CD14-positive monocyte (primary cell): ENCODE measurements at regions not wholly inside any gene's neighbourhood (a gene's known extent, or its start where the extent isn't known, plus 50 kb on each side); places are given as distances from the start of the nearest gene placed in this dataset.

ENCODE experiments used
- DNase-seq, 3 donors: peaks; one replicate each; pipeline ENCODE4 v3.0.0-alpha.2; 2011 to 2022
- H2AFZ ChIP-seq: 2 replicates; pipeline ENCODE4 v1.6.0; 2012; ENCODE audit warnings: mild to moderate bottlenecking, low read depth, low read length, inconsistent platforms; ENCODE audit not compliant: insufficient read depth, poor library complexity, severe bottlenecking
- H3K27ac ChIP-seq, 2 donors: 1 replicate in 1 of 2; 2 replicates in 1 of 2; pipeline ENCODE4 v1.5.1; 2012 to 2013; ENCODE audit warnings: low read length in 2 of 2, control low read depth in 1 of 2, inconsistent platforms in 1 of 2, low read depth in 1 of 2, mild to moderate bottlenecking in 1 of 2
- H3K27me3 ChIP-seq, 2 donors: one replicate each; pipeline versions ENCODE4 v1.6.0 to v1.6.1; 2011 to 2013; ENCODE audit warnings: low read length in 2 of 2; ENCODE audit not compliant: control insufficient read depth in 2 of 2, insufficient read depth in 2 of 2
- H3K36me3 ChIP-seq, 2 donors: replicated peaks in 1 of 2; 1 replicate in 1 of 2; 2 replicates in 1 of 2; pipeline versions ENCODE4 v1.5.1 to v1.6.1; 2012 to 2013; ENCODE audit warnings: low read length in 2 of 2, control low read depth in 1 of 2, inconsistent platforms in 1 of 2, mild to moderate bottlenecking in 1 of 2; ENCODE audit not compliant: insufficient read depth in 2 of 2, control insufficient read depth in 1 of 2
- H3K4me1 ChIP-seq, 2 donors: 1 replicate in 1 of 2; 2 replicates in 1 of 2; pipeline versions ENCODE4 v1.5.1 to v1.6.1; 2012 to 2013; ENCODE audit warnings: low read length in 2 of 2, control low read depth in 1 of 2, inconsistent platforms in 1 of 2, mild to moderate bottlenecking in 1 of 2, moderate library complexity in 1 of 2; ENCODE audit not compliant: insufficient read depth in 2 of 2, control insufficient read depth in 1 of 2
- H3K4me2 ChIP-seq: replicated peaks from 2 replicates; pipeline ENCODE3; 2012; ENCODE audit warnings: low read length, moderate library complexity, mild to moderate bottlenecking; ENCODE audit not compliant: poor library complexity, severe bottlenecking; ENCODE audit errors: extremely low read depth
- H3K4me3 ChIP-seq, 3 experiments: fragments of 200-600 bp in 1 of 3; sonication (generic) in 1 of 3; replicated peaks in 1 of 3; 1 replicate in 2 of 3; 2 replicates in 1 of 3; pipeline ENCODE4 v1.5.1; 2011 to 2013; ENCODE audit warnings: low read length in 3 of 3, mild to moderate bottlenecking in 3 of 3, control low read depth in 2 of 3, low read depth in 2 of 3, inconsistent platforms in 1 of 3, moderate library complexity in 1 of 3
- H3K79me2 ChIP-seq: 2 replicates; pipeline ENCODE4 v1.6.0; 2012; ENCODE audit warnings: mild to moderate bottlenecking, control low read depth, inconsistent platforms, low read length, moderate library complexity; ENCODE audit not compliant: insufficient read depth
- H3K9ac ChIP-seq: 2 replicates; pipeline ENCODE4 v1.6.0; 2017; ENCODE audit warnings: low read length, mild to moderate bottlenecking; ENCODE audit not compliant: insufficient read depth, poor library complexity, severe bottlenecking
- H3K9me3 ChIP-seq, 2 donors: replicated peaks in 1 of 2; 1 replicate in 1 of 2; 2 replicates in 1 of 2; pipeline versions ENCODE4 v1.5.1 to v1.6.1; 2012 to 2013; ENCODE audit warnings: low read length in 2 of 2, control low read depth in 1 of 2; ENCODE audit not compliant: control insufficient read depth in 1 of 2, insufficient read depth in 1 of 2
- H4K20me1 ChIP-seq: 2 replicates; pipeline ENCODE4 v1.6.0; 2012; ENCODE audit warnings: mild to moderate bottlenecking, low read length, control low read depth, moderate library complexity; ENCODE audit not compliant: insufficient read depth
- H3K27ac Mint-ChIP-seq, 7 donors: one replicate each; pipeline ENCODE4 v1.8.0; 2020; ENCODE audit warnings: mild to moderate bottlenecking in 7 of 7, mixed read lengths in 7 of 7, moderate library complexity in 6 of 7, inconsistent platforms in 2 of 7
- H3K27me3 Mint-ChIP-seq, 3 donors: one replicate each; pipeline ENCODE4 v1.8.0; 2021 to 2022; ENCODE audit warnings: low read depth in 3 of 3, mild to moderate bottlenecking in 3 of 3, mixed read lengths in 3 of 3, moderate library complexity in 3 of 3, inconsistent platforms in 1 of 3
- H3K36me3 Mint-ChIP-seq, 2 donors: one replicate each; pipeline ENCODE4 v1.8.0; 2020; ENCODE audit warnings: mixed read lengths in 2 of 2, inconsistent platforms in 1 of 2, mild to moderate bottlenecking in 1 of 2
- H3K4me1 Mint-ChIP-seq: one replicate; pipeline ENCODE4 v1.8.0; 2020; ENCODE audit warnings: mild to moderate bottlenecking, mixed read lengths
- H3K4me3 Mint-ChIP-seq, 2 donors: one replicate each; pipeline ENCODE4 v1.8.0; 2020; ENCODE audit warnings: mild to moderate bottlenecking in 2 of 2, mixed read lengths in 2 of 2, moderate library complexity in 1 of 2
- H3K9me3 Mint-ChIP-seq, 7 donors: one replicate each; pipeline ENCODE4 v1.8.0; 2020 to 2022; ENCODE audit warnings: mixed read lengths in 7 of 7, mild to moderate bottlenecking in 6 of 7, moderate library complexity in 6 of 7, inconsistent platforms in 2 of 7
- WGBS: methylation state at CpG from one replicate; pipeline ENCODE4 v1.1.5; 2013; ENCODE audit warnings: missing lambda C conversion rate; ENCODE audit not compliant: insufficient coverage; 5-methylcytosine and 5-hydroxymethylcytosine counted together
- intact Hi-C, 2 donors: fragments of 100-400 bp; cut with micrococcal nuclease; formaldehyde crosslinking; loops; one replicate each; pipeline versions ENCODE4 v1.15.0 to v1.15.1; 2023
- TF ChIP-seq, protein P1 (sequence below): fragments of 200-600 bp; IDR thresholded peaks from one replicate; pipeline ENCODE4 v1.8.0; 2022; ENCODE audit warnings: antibody characterized with exemption, mild to moderate bottlenecking

GRCh38 chr15:95208071-95208470 lies 976.7 kb downstream of the MCTP2 start:
- Mint-ChIP-seq H3K9me3 (peaks cover 7 to 34% (median 13%) of the 10 kb centered on the region in 7 donors), H3K27ac (no peak overlapping the region), H3K36me3 (no peaks in the 10 kb centered on the region), H3K4me3 (no peak overlapping the region), H3K4me1 (no peaks in the 10 kb centered on the region), H3K27me3 (peaks cover 0 to 1% (median 0%) of the 10 kb centered on the region in 3 donors)
- Histone ChIP-seq H3K9me3 (peaks cover 12 to 29% of the 10 kb centered on the region in 2 donors), H3K4me1 (no peaks in the 10 kb centered on the region), H3K36me3 (no peaks in the 10 kb centered on the region), H3K9ac (no peak overlapping the region), H3K27ac (no peak overlapping the region), H3K27me3 (no peaks in the 10 kb centered on the region), H3K79me2 (no peaks in the 10 kb centered on the region), H3K4me3 (no peak overlapping the region), H4K20me1 (no peaks in the 10 kb centered on the region), H3K4me2 (no peak overlapping the region), H2AFZ (no peak overlapping the region)
- no peak for DNase-seq
- intact Hi-C loops, result no loop called here
- WGBS, result no CpG with 5 or more reads among the region's 4 CpGs
- TF ChIP-seq, protein P1, sequence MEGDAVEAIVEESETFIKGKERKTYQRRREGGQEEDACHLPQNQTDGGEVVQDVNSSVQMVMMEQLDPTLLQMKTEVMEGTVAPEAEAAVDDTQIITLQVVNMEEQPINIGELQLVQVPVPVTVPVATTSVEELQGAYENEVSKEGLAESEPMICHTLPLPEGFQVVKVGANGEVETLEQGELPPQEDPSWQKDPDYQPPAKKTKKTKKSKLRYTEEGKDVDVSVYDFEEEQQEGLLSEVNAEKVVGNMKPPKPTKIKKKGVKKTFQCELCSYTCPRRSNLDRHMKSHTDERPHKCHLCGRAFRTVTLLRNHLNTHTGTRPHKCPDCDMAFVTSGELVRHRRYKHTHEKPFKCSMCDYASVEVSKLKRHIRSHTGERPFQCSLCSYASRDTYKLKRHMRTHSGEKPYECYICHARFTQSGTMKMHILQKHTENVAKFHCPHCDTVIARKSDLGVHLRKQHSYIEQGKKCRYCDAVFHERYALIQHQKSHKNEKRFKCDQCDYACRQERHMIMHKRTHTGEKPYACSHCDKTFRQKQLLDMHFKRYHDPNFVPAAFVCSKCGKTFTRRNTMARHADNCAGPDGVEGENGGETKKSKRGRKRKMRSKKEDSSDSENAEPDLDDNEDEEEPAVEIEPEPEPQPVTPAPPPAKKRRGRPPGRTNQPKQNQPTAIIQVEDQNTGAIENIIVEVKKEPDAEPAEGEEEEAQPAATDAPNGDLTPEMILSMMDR, result no peak

DNA sequence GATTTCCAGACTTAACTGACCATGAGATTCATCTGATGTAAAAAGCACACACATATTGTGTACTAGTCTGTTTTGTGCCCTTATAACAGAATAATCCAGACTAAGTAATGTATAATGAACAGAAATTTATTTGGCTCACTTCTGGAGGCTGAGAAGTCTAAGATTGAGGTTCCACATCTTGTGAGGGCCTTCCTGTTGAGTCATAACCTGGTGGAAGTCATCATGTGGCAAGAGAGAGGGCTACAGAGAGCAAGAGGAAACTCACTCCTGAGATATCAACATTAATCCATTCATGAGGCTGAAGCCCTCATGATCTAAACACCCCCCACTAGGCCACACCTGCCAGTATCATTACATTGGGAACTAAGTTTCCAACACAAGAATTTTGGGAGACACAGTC lies 977.6 kb downstream of the MCTP2 start:
- H3K4me3 Mint-ChIP-seq, result no peak overlapping the region
- H3K9me3 Mint-ChIP-seq, result peaks cover 5 to 32% (median 9%) of the 10 kb centered on the region in 7 donors

More for the DNA sequence above, 977.6 kb downstream of the MCTP2 start:
- Mint-ChIP-seq H3K36me3 (no peaks in the 10 kb centered on the region), H3K27ac (no peak overlapping the region), H3K27me3 (peaks cover 0 to 1% (median 0%) of the 10 kb centered on the region in 3 donors), H3K4me1 (no peaks in the 10 kb centered on the region)
- Histone ChIP-seq H3K27ac (no peak overlapping the region), H3K9me3 (peaks cover 10 to 29% of the 10 kb centered on the region in 2 donors), H3K4me1 (no peaks in the 10 kb centered on the region), H3K4me3 (no peak overlapping the region), H3K36me3 (no peaks in the 10 kb centered on the region), H2AFZ (no peak overlapping the region), H4K20me1 (no peaks in the 10 kb centered on the region), H3K27me3 (no peaks in the 10 kb centered on the region), H3K79me2 (no peaks in the 10 kb centered on the region), H3K4me2 (no peak overlapping the region), H3K9ac (no peak overlapping the region)
- TF ChIP-seq, protein P1, result no peak
- intact Hi-C loops, result no loop called here
- no peak for DNase-seq
